HTR-8/SVneo (cell line): ENCODE measurements at regions not wholly inside any gene's neighbourhood (a gene's known extent, or its start where the extent isn't known, plus 50 kb on each side); places are given as distances from the start of the nearest gene placed in this dataset.
A peak's percentile ranks its signal among the peaks of the same experiment; 100 is the strongest.
"Not testable (repeated sequence)": the region's sequence is repeated elsewhere in the genome, so short reads cannot be mapped to it uniquely, and the experiment has no call there.

Experiments
- DNase-seq: peaks from one replicate; pipeline ENCODE4 v3.0.0; 2011; ENCODE audit warnings: low spot score, mixed read lengths; ENCODE audit not compliant: insufficient read length
- FAIRE-seq: peaks from 2 replicates; lab custom pipeline; 2011; peaks lifted over from hg19 to GRCh38; lab: Jason Lieb, UNC

- no peak for FAIRE-seq
- no peak for DNase-seq
Measured at GRCh38 chr4:34363842-34364241, 1880.5 kb downstream of the ARAP2 start.

GRCh38 chr4:34365946-34366345, 1878.4 kb downstream of the ARAP2 start:
- FAIRE-seq = no peak
- DNase-seq = no peak

- DNase-seq = no peak
- FAIRE-seq = no peak
Measured at GRCh38 chr4:34371676-34372075, 1872.6 kb downstream of the ARAP2 start.

GRCh38 chr4:34372815-34373214, 1871.5 kb downstream of the ARAP2 start:
- no peak for DNase-seq
- FAIRE-seq = no peak

GRCh38 chr4:34373456-34373855, 1870.9 kb downstream of the ARAP2 start:
- DNase-seq (no peak), FAIRE-seq (no peak)

- DNase-seq (no peak), FAIRE-seq (no peak)
Measured at GRCh38 chr4:34412233-34412632, 1832.1 kb downstream of the ARAP2 start.

GRCh38 chr4:34412911-34413310, 1831.4 kb downstream of the ARAP2 start:
- FAIRE-seq (no peak), DNase-seq (no peak)

GRCh38 chr4:34417160-34417559, 1827.2 kb downstream of the ARAP2 start:
- DNase-seq (no peak), FAIRE-seq (no peak)

GRCh38 chr4:34419871-34420270, 1824.4 kb downstream of the ARAP2 start:
- FAIRE-seq (no peak), DNase-seq (no peak)

- FAIRE-seq (no peak), DNase-seq (peak; percentile 1)
Measured at GRCh38 chr4:34422472-34423175, 1821.7 kb downstream of the ARAP2 start.

GRCh38 chr4:34432706-34433105, 1811.6 kb downstream of the ARAP2 start:
- DNase-seq (no peak), FAIRE-seq (no peak)

- not testable (repeated sequence) for DNase-seq, FAIRE-seq
Measured at GRCh38 chr4:34434377-34434776, 1809.9 kb downstream of the ARAP2 start.

GRCh38 chr4:34464196-34464595, 1780.1 kb downstream of the ARAP2 start:
- no peak for DNase-seq
- no peak for FAIRE-seq

- DNase-seq (no peak), FAIRE-seq (no peak)
Measured at GRCh38 chr4:34466411-34466810, 1777.9 kb downstream of the ARAP2 start.

GRCh38 chr4:34469516-34469915, 1774.8 kb downstream of the ARAP2 start:
- no peak for FAIRE-seq
- DNase-seq = peak; percentile 1

GRCh38 chr4:34485252-34485651, 1759.1 kb downstream of the ARAP2 start:
- DNase-seq (no peak), FAIRE-seq (no peak)

GRCh38 chr4:34486461-34487363, 1757.6 kb downstream of the ARAP2 start:
- FAIRE-seq (no peak), DNase-seq (no peak)

- DNase-seq = no peak
- no peak for FAIRE-seq
Measured at GRCh38 chr4:34492414-34492813, 1751.9 kb downstream of the ARAP2 start.

- no peak for FAIRE-seq
Measured at GRCh38 chr4:34502086-34502485, 1742.2 kb downstream of the ARAP2 start.

GRCh38 chr4:34504731-34505130, 1739.6 kb downstream of the ARAP2 start:
- not testable (repeated sequence) for DNase-seq, FAIRE-seq

More at GRCh38 chr4:34502086-34502485, 1742.2 kb downstream of the ARAP2 start:
- no peak for DNase-seq

- not testable (repeated sequence) for FAIRE-seq, DNase-seq
Measured at GRCh38 chr4:34506511-34507092, 1737.7 kb downstream of the ARAP2 start.
